Kidney (tissue), 13 donors: ENCODE measurements at regions not wholly inside any gene's neighbourhood (a gene's known extent, or its start where the extent isn't known, plus 50 kb on each side); places are given as distances from the start of the nearest gene placed in this dataset.

Experiments used
- DNase-seq, 5 donors: peaks; one replicate each; pipeline ENCODE4 v3.0.0-alpha.2; 2013 to 2020
- FAIRE-seq: peaks from 2 replicates; lab custom pipeline; 2012; peaks lifted over from hg19 to GRCh38; lab: Jason Lieb, UNC
- H3K27ac ChIP-seq, 2 donors: one replicate each; pipeline ENCODE4 v1.7.0; 2013; ENCODE audit warnings: low read depth in 2 of 2, low read length in 2 of 2, inconsistent platforms in 1 of 2
- H3K27me3 ChIP-seq: one replicate; pipeline ENCODE4 v1.7.1; 2013; ENCODE audit warnings: low read length, inconsistent platforms; ENCODE audit not compliant: control insufficient read depth, insufficient read depth
- H3K36me3 ChIP-seq, 3 donors: one replicate each; pipeline versions ENCODE4 v1.7.0 to v1.7.1; 2013; ENCODE audit warnings: low read length in 3 of 3, control low read depth in 1 of 3, inconsistent platforms in 1 of 3; ENCODE audit not compliant: insufficient read depth in 3 of 3, control insufficient read depth in 2 of 3
- H3K4me1 ChIP-seq, 3 donors: one replicate each; pipeline versions ENCODE4 v1.7.0 to v1.7.1; 2013; ENCODE audit warnings: low read length in 3 of 3, inconsistent platforms in 1 of 3, low read depth in 1 of 3; ENCODE audit not compliant: control insufficient read depth in 2 of 3, insufficient read depth in 2 of 3
- H3K4me3 ChIP-seq, 3 donors: one replicate each; pipeline versions ENCODE4 v1.7.0 to v1.8.1; 2013; ENCODE audit warnings: low read length in 3 of 3, control low read depth in 1 of 3, inconsistent platforms in 1 of 3
- H3K9ac ChIP-seq, 3 donors: one replicate each; pipeline versions ENCODE4 v1.7.0 to v1.7.1; 2013; ENCODE audit warnings: low read length in 3 of 3, control low read depth in 1 of 3, inconsistent platforms in 1 of 3
- H3K9me3 ChIP-seq, 3 donors: one replicate each; pipeline versions ENCODE4 v1.7.0 to v1.7.1; 2013; ENCODE audit warnings: low read length in 3 of 3, control low read depth in 1 of 3, inconsistent platforms in 1 of 3; ENCODE audit not compliant: control insufficient read depth in 2 of 3, insufficient read depth in 1 of 3
- CTCF ChIP-seq: IDR thresholded peaks from 3 replicates; pipeline ENCODE4 v1.5.1; 2012; ENCODE audit warnings: mild to moderate bottlenecking, moderate library complexity, borderline replicate concordance; ENCODE audit not compliant: insufficient read depth; ENCODE audit errors: extremely low read depth
- intact Hi-C: fragments of 100-400 bp; cut with DNase I; formaldehyde crosslinking; loops from one replicate; pipeline ENCODE4 v1.11.1; 2022
- donor health status: control.
- donor health status: control.
- donor health status: control.
- donor health status: control.
- donor health status: control.
- donor health status: DM: yes; HTN: yes; CAD: no.
- donor health status: Normal renal cell carcinoma (clear cell type).

- H3K4me1 ChIP-seq, result peaks cover 0 to 3% (median 0%) of the 10 kb centered on the region in 3 donors
- DNase-seq, result no peak
- no peak overlapping the region for H3K9ac ChIP-seq
- H3K27me3 ChIP-seq, result no peaks in the 10 kb centered on the region
- no peak for TF ChIP-seq CTCF
- H3K36me3 ChIP-seq, result no peaks in the 10 kb centered on the region
- H3K4me3 ChIP-seq, result no peak overlapping the region
- H3K27ac ChIP-seq, result no peak overlapping the region
- peak; percentile 6 for FAIRE-seq
- no peaks in the 10 kb centered on the region for H3K9me3 ChIP-seq
- intact Hi-C loops, result no loop called here
Observed at GRCh38 chr15:29937956-29938355, 115.7 kb upstream of the TJP1 start.

GRCh38 chr15:29936353-29937049 lies 114.2 kb upstream of the TJP1 start:
- intact Hi-C loops, result no loop called here
- no peaks in the 10 kb centered on the region for H3K27me3 ChIP-seq
- no peak overlapping the region for H3K4me3 ChIP-seq
- H3K4me1 ChIP-seq, result no peaks in the 10 kb centered on the region
- H3K9ac ChIP-seq, result no peak overlapping the region
- DNase-seq, result no peak
- no peak overlapping the region for H3K27ac ChIP-seq
- TF ChIP-seq CTCF, result no peak
- no peaks in the 10 kb centered on the region for H3K9me3 ChIP-seq
- FAIRE-seq, result no peak
- H3K36me3 ChIP-seq, result no peaks in the 10 kb centered on the region

GRCh38 chr15:29935296-29936004 lies 113.2 kb upstream of the TJP1 start:
- no peak overlapping the region for H3K9ac ChIP-seq
- H3K27me3 ChIP-seq, result no peaks in the 10 kb centered on the region
- FAIRE-seq (no peak), DNase-seq (no peak)
- TF ChIP-seq CTCF, result peak; percentile 28
- intact Hi-C loops, result no loop called here
- no peaks in the 10 kb centered on the region for H3K36me3 ChIP-seq
- no peak overlapping the region for H3K4me3 ChIP-seq
- no peaks in the 10 kb centered on the region for H3K4me1 ChIP-seq
- H3K9me3 ChIP-seq, result no peaks in the 10 kb centered on the region
- no peak overlapping the region for H3K27ac ChIP-seq
